GM13977 (cell line): ENCODE measurements at regions not wholly inside any gene's neighbourhood (a gene's known extent, or its start where the extent isn't known, plus 50 kb on each side); places are given as distances from the start of the nearest gene placed in this dataset.

Source experiments
- DNase-seq: peaks from one replicate; pipeline ENCODE4 v3.0.0; 2012; ENCODE audit warnings: low spot score
- in situ Hi-C: fragments of 300-500 bp; cut with MboI; formaldehyde crosslinking; loops from one replicate; pipeline ENCODE4 v1.12.0; 2022; ENCODE audit warnings: low sequenced_read_pairs, low pct_unique_long_range_greater_than_20kb, mixed read lengths, inconsistent platforms; ENCODE audit not compliant: unreplicated experiment
- TF ChIP-seq, protein P1 (sequence below): IDR thresholded peaks from 2 replicates; pipeline ENCODE4 v1.5.1; 2012; ENCODE audit warnings: mild to moderate bottlenecking, control low read depth; ENCODE audit not compliant: insufficient read depth; ENCODE audit errors: extremely low read depth, missing control alignments

GRCh38 chr3:117133066-117133465, 423.5 kb downstream of the TUSC7 start:
- TF ChIP-seq, protein P1, sequence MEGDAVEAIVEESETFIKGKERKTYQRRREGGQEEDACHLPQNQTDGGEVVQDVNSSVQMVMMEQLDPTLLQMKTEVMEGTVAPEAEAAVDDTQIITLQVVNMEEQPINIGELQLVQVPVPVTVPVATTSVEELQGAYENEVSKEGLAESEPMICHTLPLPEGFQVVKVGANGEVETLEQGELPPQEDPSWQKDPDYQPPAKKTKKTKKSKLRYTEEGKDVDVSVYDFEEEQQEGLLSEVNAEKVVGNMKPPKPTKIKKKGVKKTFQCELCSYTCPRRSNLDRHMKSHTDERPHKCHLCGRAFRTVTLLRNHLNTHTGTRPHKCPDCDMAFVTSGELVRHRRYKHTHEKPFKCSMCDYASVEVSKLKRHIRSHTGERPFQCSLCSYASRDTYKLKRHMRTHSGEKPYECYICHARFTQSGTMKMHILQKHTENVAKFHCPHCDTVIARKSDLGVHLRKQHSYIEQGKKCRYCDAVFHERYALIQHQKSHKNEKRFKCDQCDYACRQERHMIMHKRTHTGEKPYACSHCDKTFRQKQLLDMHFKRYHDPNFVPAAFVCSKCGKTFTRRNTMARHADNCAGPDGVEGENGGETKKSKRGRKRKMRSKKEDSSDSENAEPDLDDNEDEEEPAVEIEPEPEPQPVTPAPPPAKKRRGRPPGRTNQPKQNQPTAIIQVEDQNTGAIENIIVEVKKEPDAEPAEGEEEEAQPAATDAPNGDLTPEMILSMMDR, result no peak
- no peak for DNase-seq
- in situ Hi-C loops, result no loop called here

GRCh38 chr3:117135207-117135606, 425.6 kb downstream of the TUSC7 start:
- TF ChIP-seq, protein P1, result no peak
- DNase-seq, result no peak
- in situ Hi-C loops, result no loop called here

DNA sequence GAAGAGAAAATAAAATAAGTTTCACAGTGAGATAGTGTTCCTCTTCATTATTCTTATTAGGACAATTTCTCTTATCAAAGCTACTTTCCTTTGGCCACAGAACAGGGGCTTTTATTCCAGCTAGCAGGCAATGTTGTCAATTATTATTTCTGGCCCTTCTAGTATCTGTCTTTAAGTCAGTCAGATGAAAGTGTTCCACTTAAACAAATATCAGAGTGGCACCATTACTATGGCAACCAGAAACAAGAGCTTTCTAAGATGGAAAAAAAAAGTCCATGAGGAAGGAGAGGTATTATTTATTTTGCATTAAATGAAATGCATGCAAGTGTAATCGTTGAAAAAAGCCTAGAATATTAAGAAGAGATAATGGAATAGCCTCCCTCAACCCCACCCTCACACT, 426.4 kb downstream of the TUSC7 start:
- TF ChIP-seq, protein P1, result no peak
- in situ Hi-C loops, result no loop called here
- DNase-seq, result no peak

GRCh38 chr3:117137065-117137464, 427.5 kb downstream of the TUSC7 start:
- no peak for DNase-seq
- TF ChIP-seq, protein P1, result no peak
- in situ Hi-C loops, result no loop called here

DNA sequence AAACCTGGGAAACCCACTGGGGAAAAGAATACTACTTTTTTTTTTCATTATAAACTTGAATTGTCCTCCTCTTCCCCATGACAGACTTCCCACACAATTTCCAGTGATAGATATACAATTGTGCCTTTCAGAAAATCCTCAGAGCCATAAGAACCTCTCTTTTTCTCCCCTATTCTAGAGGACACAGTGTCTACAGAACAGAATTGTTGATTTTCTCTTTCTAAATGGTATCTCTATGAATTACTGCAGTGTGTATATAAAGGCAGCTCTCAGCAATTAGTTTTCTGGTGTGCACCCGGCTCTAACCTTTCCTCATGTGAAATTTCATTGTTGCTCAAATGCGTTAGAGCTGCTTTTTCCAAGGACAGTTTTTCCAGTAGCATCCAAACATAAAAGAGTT, 430.1 kb downstream of the TUSC7 start:
- no peak for DNase-seq
- TF ChIP-seq, protein P1, result no peak
- in situ Hi-C loops, result no loop called here

DNA sequence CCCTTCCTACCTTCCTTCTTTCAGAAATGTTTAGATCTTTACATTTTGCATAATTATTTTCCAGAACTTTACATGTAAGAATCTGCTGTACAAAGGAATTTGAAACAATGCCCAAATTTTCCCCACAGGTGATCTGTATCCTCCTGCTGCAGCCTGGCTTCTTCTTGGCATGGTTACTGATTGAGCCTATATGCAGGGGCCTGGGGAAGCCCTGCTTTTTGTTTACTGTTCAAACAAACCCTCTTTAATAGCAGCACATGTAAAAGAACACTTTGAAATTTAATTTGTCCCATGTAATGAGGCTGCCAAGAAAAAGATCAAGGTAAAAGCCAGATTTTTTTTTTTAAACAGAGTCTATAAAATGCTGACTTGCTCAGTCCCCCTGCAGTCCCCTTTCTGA, 432.2 kb downstream of the TUSC7 start:
- in situ Hi-C loops, result no loop called here
- TF ChIP-seq, protein P1, result no peak
- no peak for DNase-seq

- in situ Hi-C loops, result no loop called here
- TF ChIP-seq, protein P1, result no peak
- no peak for DNase-seq
Measured at GRCh38 chr3:117144853-117145252, 435.3 kb downstream of the TUSC7 start.
